ENCODE measurements at regions not wholly inside any gene's neighbourhood (a gene's known extent, or its start where the extent isn't known, plus 50 kb on each side); places are given as distances from the start of the nearest gene placed in this dataset.

GRCh38 chr2:44110444-44110843 lies 58.2 kb upstream of the PPM1B start:
- ATAC-seq, result no peak
- intact Hi-C loops (cut with micrococcal nuclease), result no loop called here
- DNase-seq, result no peak

DNA sequence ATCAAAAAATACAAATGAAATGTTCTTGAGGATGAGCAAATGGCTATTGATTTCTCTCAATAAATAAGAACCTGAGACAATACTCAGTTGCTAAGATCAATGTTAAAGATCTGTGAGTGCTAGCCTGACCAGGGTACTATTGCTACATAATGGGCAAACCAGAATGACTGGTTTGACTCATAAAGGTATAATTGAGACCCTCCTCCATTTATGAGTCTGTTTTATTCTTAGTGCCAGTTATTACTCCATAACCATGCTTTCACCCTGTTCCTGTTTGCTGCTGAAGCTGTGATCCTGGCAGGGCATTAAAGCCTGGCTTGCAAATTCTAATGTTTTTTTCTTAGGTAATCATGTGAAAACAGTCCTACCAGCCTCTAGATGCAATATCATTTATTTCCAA lies 56.6 kb upstream of the PPM1B start:
- DNase-seq (no peak), ATAC-seq (no peak)
- intact Hi-C loops (cut with micrococcal nuclease), result no loop called here

DNA sequence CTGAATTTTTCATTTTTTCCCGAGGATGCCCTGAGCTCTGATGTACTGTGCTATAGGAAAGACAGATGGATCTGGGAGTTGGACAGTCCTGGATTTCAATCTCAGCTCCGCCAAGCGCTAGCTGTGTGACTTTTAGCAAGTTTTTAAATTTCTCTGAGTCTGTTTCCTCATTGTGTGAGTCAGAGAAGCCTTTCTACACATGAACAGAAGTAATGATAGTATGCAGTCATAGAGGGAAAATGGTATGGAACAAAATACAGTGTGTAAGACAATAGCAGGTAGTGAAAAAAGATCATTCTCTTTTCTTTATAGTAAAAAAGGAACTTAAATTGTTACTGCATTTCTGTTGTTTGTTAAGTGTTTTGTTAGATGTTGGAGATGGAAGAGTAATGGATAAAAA lies 52.4 kb upstream of the PPM1B start:
- DNase-seq (no peak), ATAC-seq (no peak)
- intact Hi-C loops (cut with micrococcal nuclease), result no loop called here

DNA sequence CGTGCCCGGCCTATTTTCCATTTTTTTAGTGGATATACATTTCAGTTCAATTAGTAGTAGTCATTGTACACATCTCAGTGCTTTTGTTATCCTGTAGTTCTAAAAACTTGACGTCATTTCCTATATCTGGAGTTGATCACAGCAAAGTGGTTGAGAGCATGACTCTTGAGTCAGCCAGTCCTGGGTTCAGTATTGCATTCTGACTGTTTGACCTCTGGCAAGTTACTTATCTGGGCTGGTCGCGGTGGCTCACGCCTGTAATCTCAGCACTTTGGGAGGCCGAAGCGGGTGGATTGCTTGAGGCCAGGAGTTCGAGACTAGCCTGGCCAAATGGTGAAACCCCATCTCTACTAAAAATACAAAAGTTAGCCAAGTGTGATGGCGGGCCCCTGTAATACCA lies 50.4 kb upstream of the PPM1B start:
- intact Hi-C loops (cut with micrococcal nuclease), result no loop called here
- no peak for ATAC-seq

More for the DNA sequence above, 50.4 kb upstream of the PPM1B start:
- DNase-seq, result no peak

All from left ventricle myocardium superior (tissue), 1 donor.